ENCODE measurements at regions not wholly inside any gene's neighbourhood (a gene's known extent, or its start where the extent isn't known, plus 50 kb on each side); places are given as distances from the start of the nearest gene placed in this dataset.

GRCh38 chr5:116887104-116887503 lies 312.5 kb upstream of the SEMA6A start:
- dilution Hi-C loops (cut with MboI; ENCODE audit: extremely low pct_ligation_motif_present, low sequenced_read_pairs) = no loop called here
- Histone ChIP-seq H3K9me1 (ENCODE audit: control insufficient read depth, extremely low read depth, insufficient read depth, low read length) (no peaks in the 10 kb centered on the region), H3K36me3 (ENCODE audit: control insufficient read depth in 2 of 2, extremely low read depth in 1 of 2, insufficient read depth in 2 of 2, low read length in 2 of 2) (no peaks in the 10 kb centered on the region), H3K9ac (ENCODE audit: control insufficient read depth, extremely low read depth, insufficient read depth, low read length) (no peak overlapping the region), H4K20me1 (ENCODE audit: control insufficient read depth, extremely low read depth, insufficient read depth, low read length) (no peaks in the 10 kb centered on the region), H3K4me1 (ENCODE audit: control insufficient read depth, extremely low read depth, insufficient read depth, low read length) (no peaks in the 10 kb centered on the region), H2AFZ (ENCODE audit: control insufficient read depth, low read length) (no peak overlapping the region), H3K27ac (ENCODE audit: control insufficient read depth, insufficient read depth, low read length) (no peak overlapping the region), H3K9me3 (ENCODE audit: control insufficient read depth, low read depth, low read length) (no peaks in the 10 kb centered on the region), H3K4me2 (ENCODE audit: control insufficient read depth, extremely low read depth, insufficient read depth, low read depth, low read length) (no peak overlapping the region), H3K79me2 (ENCODE audit: control insufficient read depth, insufficient read depth, low read length) (no peaks in the 10 kb centered on the region), H3K27me3 (ENCODE audit: control insufficient read depth, extremely low read depth, insufficient read depth, low read length) (no peaks in the 10 kb centered on the region), H3K4me3 (ENCODE audit: control insufficient read depth in 2 of 3, extremely low read depth in 1 of 3, insufficient read depth in 2 of 3, low read depth in 1 of 3, low read length in 3 of 3) (no peak overlapping the region)
- FAIRE-seq (no peak), DNase-seq (ENCODE audit: low read depth, low spot score) (no peak)
- TF ChIP-seq EZH2 (IDR thresholded peaks at IDR 0.05; ENCODE audit: low read length) = no peak
- TF ChIP-seq, protein P1, sequence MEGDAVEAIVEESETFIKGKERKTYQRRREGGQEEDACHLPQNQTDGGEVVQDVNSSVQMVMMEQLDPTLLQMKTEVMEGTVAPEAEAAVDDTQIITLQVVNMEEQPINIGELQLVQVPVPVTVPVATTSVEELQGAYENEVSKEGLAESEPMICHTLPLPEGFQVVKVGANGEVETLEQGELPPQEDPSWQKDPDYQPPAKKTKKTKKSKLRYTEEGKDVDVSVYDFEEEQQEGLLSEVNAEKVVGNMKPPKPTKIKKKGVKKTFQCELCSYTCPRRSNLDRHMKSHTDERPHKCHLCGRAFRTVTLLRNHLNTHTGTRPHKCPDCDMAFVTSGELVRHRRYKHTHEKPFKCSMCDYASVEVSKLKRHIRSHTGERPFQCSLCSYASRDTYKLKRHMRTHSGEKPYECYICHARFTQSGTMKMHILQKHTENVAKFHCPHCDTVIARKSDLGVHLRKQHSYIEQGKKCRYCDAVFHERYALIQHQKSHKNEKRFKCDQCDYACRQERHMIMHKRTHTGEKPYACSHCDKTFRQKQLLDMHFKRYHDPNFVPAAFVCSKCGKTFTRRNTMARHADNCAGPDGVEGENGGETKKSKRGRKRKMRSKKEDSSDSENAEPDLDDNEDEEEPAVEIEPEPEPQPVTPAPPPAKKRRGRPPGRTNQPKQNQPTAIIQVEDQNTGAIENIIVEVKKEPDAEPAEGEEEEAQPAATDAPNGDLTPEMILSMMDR (optimal IDR thresholded peaks at IDR 0.05 in 1 of 3, IDR thresholded peaks at IDR 0.05 in 1 of 3, conservative IDR thresholded peaks at IDR 0.05 in 1 of 3; ENCODE audit: extremely low read depth in 1 of 3, insufficient read depth in 2 of 3, low read length in 3 of 3) = no peak

DNA sequence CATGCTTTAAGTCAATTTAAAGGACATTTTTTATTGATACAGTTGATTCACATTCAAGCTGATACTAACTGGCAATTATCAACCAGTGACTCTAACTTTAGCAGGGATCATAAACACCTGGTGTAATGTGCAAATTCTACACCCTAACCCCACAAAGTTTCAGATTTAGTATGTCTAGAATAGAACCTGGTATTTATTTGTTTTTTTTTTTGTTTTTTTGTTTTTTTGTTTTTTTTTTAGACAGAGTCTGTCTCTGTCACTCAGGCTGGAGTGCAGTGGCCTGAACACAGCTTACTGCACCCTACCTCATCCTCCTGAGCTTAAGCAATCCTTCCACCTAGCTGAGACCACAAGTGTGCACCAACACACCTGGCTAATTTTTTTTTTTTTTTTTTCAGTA lies 311.2 kb upstream of the SEMA6A start:
- Histone ChIP-seq H3K9me1 (ENCODE audit: control insufficient read depth, extremely low read depth, insufficient read depth, low read length) (no peaks in the 10 kb centered on the region), H3K4me1 (ENCODE audit: control insufficient read depth, extremely low read depth, insufficient read depth, low read length) (no peaks in the 10 kb centered on the region)

More for the DNA sequence above, 311.2 kb upstream of the SEMA6A start:
- Histone ChIP-seq H3K4me2 (ENCODE audit: control insufficient read depth, extremely low read depth, insufficient read depth, low read depth, low read length) (no peak overlapping the region), H3K9ac (ENCODE audit: control insufficient read depth, extremely low read depth, insufficient read depth, low read length) (no peak overlapping the region), H3K79me2 (ENCODE audit: control insufficient read depth, insufficient read depth, low read length) (no peaks in the 10 kb centered on the region), H3K36me3 (ENCODE audit: control insufficient read depth in 2 of 2, extremely low read depth in 1 of 2, insufficient read depth in 2 of 2, low read length in 2 of 2) (no peaks in the 10 kb centered on the region), H3K9me3 (ENCODE audit: control insufficient read depth, low read depth, low read length) (no peaks in the 10 kb centered on the region), H3K27me3 (ENCODE audit: control insufficient read depth, extremely low read depth, insufficient read depth, low read length) (no peaks in the 10 kb centered on the region), H3K27ac (ENCODE audit: control insufficient read depth, insufficient read depth, low read length) (no peak overlapping the region), H3K4me3 (ENCODE audit: control insufficient read depth in 2 of 3, extremely low read depth in 1 of 3, insufficient read depth in 2 of 3, low read depth in 1 of 3, low read length in 3 of 3) (no peak overlapping the region), H4K20me1 (ENCODE audit: control insufficient read depth, extremely low read depth, insufficient read depth, low read length) (no peaks in the 10 kb centered on the region), H2AFZ (ENCODE audit: control insufficient read depth, low read length) (no peak overlapping the region)
- FAIRE-seq (no peak), DNase-seq (ENCODE audit: low read depth, low spot score) (no peak)
- no peak for TF ChIP-seq EZH2 (IDR thresholded peaks at IDR 0.05; ENCODE audit: low read length)
- TF ChIP-seq, protein P1 (optimal IDR thresholded peaks at IDR 0.05 in 1 of 3, IDR thresholded peaks at IDR 0.05 in 1 of 3, conservative IDR thresholded peaks at IDR 0.05 in 1 of 3; ENCODE audit: extremely low read depth in 1 of 3, insufficient read depth in 2 of 3, low read length in 3 of 3) = no peak
- dilution Hi-C loops (cut with MboI; ENCODE audit: extremely low pct_ligation_motif_present, low sequenced_read_pairs) = no loop called here

All from keratinocyte (primary cell).